GM13977 (cell line): ENCODE measurements at regions not wholly inside any gene's neighbourhood (a gene's known extent, or its start where the extent isn't known, plus 50 kb on each side); places are given as distances from the start of the nearest gene placed in this dataset.
A peak's percentile ranks its signal among the peaks of the same experiment; 100 is the strongest.

ENCODE experiments used
- DNase-seq: peaks from one replicate; pipeline ENCODE4 v3.0.0; 2012; ENCODE audit warnings: low spot score
- CTCF ChIP-seq: IDR thresholded peaks from 2 replicates; pipeline ENCODE4 v1.5.1; 2012; ENCODE audit warnings: mild to moderate bottlenecking, control low read depth; ENCODE audit not compliant: insufficient read depth; ENCODE audit errors: extremely low read depth, missing control alignments
- in situ Hi-C: fragments of 300-500 bp; cut with MboI; formaldehyde crosslinking; loops from one replicate; pipeline ENCODE4 v1.12.0; 2022; ENCODE audit warnings: low sequenced_read_pairs, low pct_unique_long_range_greater_than_20kb, mixed read lengths, inconsistent platforms; ENCODE audit not compliant: unreplicated experiment

GRCh38 chr17:34527908-34528470 is 51.4 kb upstream of the TMEM132E start:
- DNase-seq: no peak
- in situ Hi-C loops: no loop called here
- peak; percentile 12 for TF ChIP-seq CTCF

GRCh38 chr17:34527136-34527907 is 52.1 kb upstream of the TMEM132E start:
- in situ Hi-C loops: no loop called here
- no peak for TF ChIP-seq CTCF
- DNase-seq: no peak

- DNase-seq: no peak
- in situ Hi-C loops: no loop called here
- no peak for TF ChIP-seq CTCF
Observed at GRCh38 chr17:34525651-34526050, 53.7 kb upstream of the TMEM132E start.

GRCh38 chr17:34521955-34522354 is 57.4 kb upstream of the TMEM132E start:
- TF ChIP-seq CTCF: no peak
- in situ Hi-C loops: no loop called here
- DNase-seq: no peak

- TF ChIP-seq CTCF: peak; percentile 69
- peak; percentile 41 for DNase-seq
- in situ Hi-C loops: no loop called here
Observed at GRCh38 chr17:34519282-34519681, 60.1 kb upstream of the TMEM132E start.

- TF ChIP-seq CTCF: no peak
- in situ Hi-C loops: no loop called here
- DNase-seq: no peak
Observed at GRCh38 chr17:34517406-34517805, 62.0 kb upstream of the TMEM132E start.
